Ishikawa (cell line): ENCODE measurements at regions not wholly inside any gene's neighbourhood (a gene's known extent, or its start where the extent isn't known, plus 50 kb on each side); places are given as distances from the start of the nearest gene placed in this dataset.

ENCODE experiments used
- CEBPB ChIP-seq: IDR thresholded peaks from 2 replicates; pipeline ENCODE4 v1.6.1; 2012
- CREB1 ChIP-seq: IDR thresholded peaks from 2 replicates; pipeline ENCODE4 v1.6.1; 2012; ENCODE audit warnings: low read depth
- EGR1 ChIP-seq: IDR thresholded peaks from 2 replicates; pipeline ENCODE4 v1.6.1; 2012
- EP300 ChIP-seq: IDR thresholded peaks from 2 replicates; pipeline ENCODE4 v1.6.1; 2012; ENCODE audit warnings: borderline replicate concordance
- FOXM1 ChIP-seq: IDR thresholded peaks from 2 replicates; pipeline ENCODE4 v1.6.1; 2012; ENCODE audit warnings: low read depth, borderline replicate concordance
- NFIC ChIP-seq: IDR thresholded peaks from 2 replicates; pipeline ENCODE4 v1.6.1; 2012
- RAD21 ChIP-seq: IDR thresholded peaks from 2 replicates; pipeline ENCODE4 v1.6.1; 2012; ENCODE audit warnings: low read depth
- TAF1 ChIP-seq: IDR thresholded peaks from 2 replicates; pipeline ENCODE4 v1.6.1; 2012; ENCODE audit warnings: low read depth, mild to moderate bottlenecking
- TCF12 ChIP-seq: IDR thresholded peaks from 2 replicates; pipeline ENCODE4 v1.6.1; 2012; ENCODE audit warnings: low read depth
- TEAD4 ChIP-seq: IDR thresholded peaks from 2 replicates; pipeline ENCODE4 v1.6.1; 2012
- USF1 ChIP-seq: IDR thresholded peaks from 2 replicates; pipeline ENCODE4 v1.6.1; 2012
- YY1 ChIP-seq: IDR thresholded peaks from 2 replicates; pipeline ENCODE4 v1.6.1; 2012; ENCODE audit warnings: low read depth
- ZBTB7A ChIP-seq: IDR thresholded peaks from 2 replicates; pipeline ENCODE4 v1.6.1; 2012; ENCODE audit warnings: low read depth
- TF ChIP-seq, protein P1 (sequence below): IDR thresholded peaks from 2 replicates; pipeline ENCODE4 v1.6.1; 2012
- TF ChIP-seq, protein P2 (sequence below): IDR thresholded peaks from 2 replicates; pipeline ENCODE4 v1.6.1; 2012; ENCODE audit warnings: low read depth, mild to moderate bottlenecking

GRCh38 chr13:82850644-82851043, 1031.6 kb downstream of the SLITRK1 start:
- TF ChIP-seq CREB1 = no peak

- TF ChIP-seq USF1 (no peak), TCF12 (no peak)
Observed at GRCh38 chr13:82848766-82849165, 1033.5 kb downstream of the SLITRK1 start.

DNA sequence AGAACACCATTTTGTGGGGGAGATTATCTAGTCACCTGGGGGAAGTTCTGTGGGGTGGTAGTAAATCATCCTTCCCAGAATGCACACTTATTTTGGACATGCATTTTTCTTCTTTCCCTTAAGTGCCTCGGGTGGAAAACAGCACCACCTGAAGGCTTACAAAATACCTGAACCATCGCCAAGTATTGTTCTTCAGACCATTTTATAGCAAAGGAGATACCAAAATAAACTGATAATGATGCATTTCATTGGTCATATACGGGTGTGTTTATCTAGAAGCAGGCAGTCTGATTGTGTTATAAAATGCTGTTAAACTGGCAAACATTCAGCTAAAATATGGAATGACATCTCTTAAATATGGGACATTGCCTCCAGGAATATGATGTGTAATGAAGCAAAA, 1034.7 kb downstream of the SLITRK1 start:
- TF ChIP-seq RAD21 = peak; percentile 50; the same call in 1 of the 2 replicates
- no peak for TF ChIP-seq EP300
- TF ChIP-seq NFIC = peak; percentile 40
- peak; percentile 7; the same call in 1 of the 2 replicates for TF ChIP-seq TEAD4

DNA sequence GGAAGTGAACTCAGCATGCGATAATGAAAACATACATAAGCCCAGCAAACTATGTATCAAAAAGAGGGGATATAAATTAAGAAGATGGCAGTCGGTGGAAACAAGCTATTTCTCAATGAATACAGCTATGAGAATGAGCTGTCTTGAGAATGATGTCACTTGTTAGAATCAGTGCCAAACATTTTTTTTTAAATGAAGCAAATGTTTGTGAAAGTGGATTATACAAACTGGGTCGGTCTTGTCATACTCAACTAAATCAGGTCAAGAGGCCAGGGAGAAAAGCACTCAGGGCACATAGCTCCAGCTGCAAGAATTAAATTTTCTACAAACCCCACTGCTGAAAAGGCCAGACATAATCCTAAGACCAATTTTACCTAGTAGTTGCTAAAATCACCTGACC, 1048.4 kb downstream of the SLITRK1 start:
- TF ChIP-seq, protein P1, sequence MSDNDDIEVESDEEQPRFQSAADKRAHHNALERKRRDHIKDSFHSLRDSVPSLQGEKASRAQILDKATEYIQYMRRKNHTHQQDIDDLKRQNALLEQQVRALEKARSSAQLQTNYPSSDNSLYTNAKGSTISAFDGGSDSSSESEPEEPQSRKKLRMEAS = no peak
- TF ChIP-seq RAD21 = no peak
- no peak for TF ChIP-seq ZBTB7A
- no peak for TF ChIP-seq EGR1

- no peak for TF ChIP-seq YY1
- TF ChIP-seq, protein P2, sequence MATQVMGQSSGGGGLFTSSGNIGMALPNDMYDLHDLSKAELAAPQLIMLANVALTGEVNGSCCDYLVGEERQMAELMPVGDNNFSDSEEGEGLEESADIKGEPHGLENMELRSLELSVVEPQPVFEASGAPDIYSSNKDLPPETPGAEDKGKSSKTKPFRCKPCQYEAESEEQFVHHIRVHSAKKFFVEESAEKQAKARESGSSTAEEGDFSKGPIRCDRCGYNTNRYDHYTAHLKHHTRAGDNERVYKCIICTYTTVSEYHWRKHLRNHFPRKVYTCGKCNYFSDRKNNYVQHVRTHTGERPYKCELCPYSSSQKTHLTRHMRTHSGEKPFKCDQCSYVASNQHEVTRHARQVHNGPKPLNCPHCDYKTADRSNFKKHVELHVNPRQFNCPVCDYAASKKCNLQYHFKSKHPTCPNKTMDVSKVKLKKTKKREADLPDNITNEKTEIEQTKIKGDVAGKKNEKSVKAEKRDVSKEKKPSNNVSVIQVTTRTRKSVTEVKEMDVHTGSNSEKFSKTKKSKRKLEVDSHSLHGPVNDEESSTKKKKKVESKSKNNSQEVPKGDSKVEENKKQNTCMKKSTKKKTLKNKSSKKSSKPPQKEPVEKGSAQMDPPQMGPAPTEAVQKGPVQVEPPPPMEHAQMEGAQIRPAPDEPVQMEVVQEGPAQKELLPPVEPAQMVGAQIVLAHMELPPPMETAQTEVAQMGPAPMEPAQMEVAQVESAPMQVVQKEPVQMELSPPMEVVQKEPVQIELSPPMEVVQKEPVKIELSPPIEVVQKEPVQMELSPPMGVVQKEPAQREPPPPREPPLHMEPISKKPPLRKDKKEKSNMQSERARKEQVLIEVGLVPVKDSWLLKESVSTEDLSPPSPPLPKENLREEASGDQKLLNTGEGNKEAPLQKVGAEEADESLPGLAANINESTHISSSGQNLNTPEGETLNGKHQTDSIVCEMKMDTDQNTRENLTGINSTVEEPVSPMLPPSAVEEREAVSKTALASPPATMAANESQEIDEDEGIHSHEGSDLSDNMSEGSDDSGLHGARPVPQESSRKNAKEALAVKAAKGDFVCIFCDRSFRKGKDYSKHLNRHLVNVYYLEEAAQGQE = no peak
Observed at GRCh38 chr13:82829040-82829439, 1053.2 kb downstream of the SLITRK1 start.

- no peak for TF ChIP-seq TEAD4
- TF ChIP-seq TAF1 = no peak
- TF ChIP-seq USF1 = no peak
- no peak for TF ChIP-seq ZBTB7A
- no peak for TF ChIP-seq EGR1
- TF ChIP-seq, protein P2 = no peak
- no peak for TF ChIP-seq CEBPB
- TF ChIP-seq CREB1 = no peak
- TF ChIP-seq, protein P1 = no peak
- no peak for TF ChIP-seq EP300
- TF ChIP-seq YY1 = no peak
- TF ChIP-seq NFIC = no peak
- no peak for TF ChIP-seq FOXM1
- TF ChIP-seq RAD21 = no peak
- TF ChIP-seq TCF12 = no peak
Observed at GRCh38 chr13:82827724-82828123, 1054.5 kb downstream of the SLITRK1 start.

DNA sequence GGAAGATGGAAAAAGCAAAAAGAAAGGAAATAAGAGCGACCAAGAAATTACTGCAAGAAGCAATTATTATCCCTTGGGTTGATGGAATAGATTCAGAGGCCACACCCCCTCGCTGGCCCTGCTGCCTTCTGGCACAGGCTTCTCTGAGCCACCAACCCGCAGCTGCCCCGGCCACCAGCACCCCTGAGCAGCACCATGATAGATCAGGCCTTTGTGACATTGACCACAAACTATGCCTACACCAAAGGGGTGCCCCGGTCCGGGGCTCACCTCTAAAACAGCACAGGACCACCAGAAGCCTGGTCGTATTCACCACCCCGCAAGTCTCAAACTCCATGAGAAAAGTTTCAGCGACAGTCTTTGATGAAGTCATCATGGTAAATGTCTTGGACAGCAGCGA, 1059.3 kb downstream of the SLITRK1 start:
- TF ChIP-seq, protein P2 = no peak
- TF ChIP-seq, protein P1 = no peak
- TF ChIP-seq TEAD4 = no peak
- TF ChIP-seq TCF12 = no peak
- TF ChIP-seq CEBPB = no peak
- TF ChIP-seq YY1 = no peak
- TF ChIP-seq RAD21 = no peak
- TF ChIP-seq NFIC = no peak
